PC-9 (cell line): ENCODE measurements at regions not wholly inside any gene's neighbourhood (a gene's known extent, or its start where the extent isn't known, plus 50 kb on each side); places are given as distances from the start of the nearest gene placed in this dataset.

ENCODE experiments used
- BruUV-seq: library from RNA; stranded (reverse); fragments of 400-500 nt; replicated peaks from 2 replicates; lab custom pipeline; 2021; lab: Mats Ljungman, UMichigan
- CTCF ChIA-PET: fragments of 300-600 bp; sonication (Branson Sonifier 250); formaldehyde crosslinking; loops from one replicate; lab custom pipeline; 2022; ENCODE audit warnings: antibody characterized with exemption; lab: Charles Lee
- POLR2A ChIA-PET: fragments of 300-600 bp; sonication (Branson Sonifier 250); formaldehyde crosslinking; loops from one replicate; lab custom pipeline; 2022; ENCODE audit warnings: antibody characterized with exemption; ENCODE audit not compliant: unreplicated experiment; lab: Charles Lee
- DNase-seq, 2 experiments: peaks; one replicate each; pipeline versions ENCODE4 v3.0.0 to v3.0.0-alpha.2; 2015 to 2022; ENCODE audit warnings: mixed read lengths in 1 of 2
- H2AFZ ChIP-seq: fragments of 200-600 bp; sonication (generic); 2 replicates; pipeline ENCODE4 v1.8.1; 2017; ENCODE audit warnings: antibody characterized with exemption
- H3F3A ChIP-seq: fragments of 200-600 bp; sonication (generic); 2 replicates; pipeline ENCODE4 v1.8.1; 2017; ENCODE audit warnings: antibody characterized with exemption, mild to moderate bottlenecking, low read depth; ENCODE audit not compliant: insufficient read depth
- H3K27ac ChIP-seq: fragments of 200-600 bp; sonication (generic); 2 replicates; pipeline ENCODE4 v1.6.1; 2016; ENCODE audit warnings: mixed run types
- H3K27me3 ChIP-seq: fragments of 200-600 bp; sonication (generic); 2 replicates; pipeline ENCODE4 v1.6.1; 2016; ENCODE audit warnings: low read depth, mixed run types; ENCODE audit not compliant: insufficient read depth
- H3K36me3 ChIP-seq: fragments of 200-600 bp; sonication (generic); 2 replicates; pipeline ENCODE4 v1.6.1; 2016; ENCODE audit warnings: low read depth, mixed run types
- H3K4me1 ChIP-seq: fragments of 200-600 bp; sonication (generic); replicated peaks from 2 replicates; pipeline ENCODE4 v1.6.1; 2016; ENCODE audit warnings: mixed run types; ENCODE audit not compliant: insufficient read depth
- H3K4me2 ChIP-seq: fragments of 200-600 bp; sonication (generic); 2 replicates; pipeline ENCODE4 v1.6.1; 2017; ENCODE audit warnings: mixed run types
- H3K4me3 ChIP-seq: fragments of 200-600 bp; sonication (generic); 2 replicates; pipeline ENCODE4 v1.6.1; 2016; ENCODE audit warnings: mixed run types
- H3K79me2 ChIP-seq: fragments of 200-600 bp; sonication (generic); 2 replicates; pipeline ENCODE4 v1.6.1; 2017; ENCODE audit warnings: low read depth, mixed run types
- H3K9me2 ChIP-seq: fragments of 200-600 bp; sonication (generic); 2 replicates; pipeline ENCODE4 v1.8.1; 2017; ENCODE audit warnings: mild to moderate bottlenecking; ENCODE audit not compliant: insufficient read depth
- H3K9me3 ChIP-seq: fragments of 200-600 bp; sonication (generic); 2 replicates; pipeline ENCODE4 v1.8.1; 2016; ENCODE audit warnings: low read depth; ENCODE audit not compliant: insufficient read depth
- H4K20me1 ChIP-seq: fragments of 200-600 bp; sonication (generic); 2 replicates; pipeline ENCODE4 v1.8.1; 2017; ENCODE audit not compliant: insufficient read depth
- CTCF ChIP-seq: fragments of 200-600 bp; sonication (generic); conservative IDR thresholded peaks from 2 replicates; pipeline ENCODE4 v1.6.1; 2017; ENCODE audit warnings: mixed run types, antibody characterized with exemption, mild to moderate bottlenecking, moderate library complexity
- EZH2 ChIP-seq: fragments of 200-600 bp; sonication (generic); IDR thresholded peaks from 2 replicates; pipeline ENCODE4 v1.8.0; 2017; ENCODE audit warnings: antibody characterized with exemption, low read depth
- intact Hi-C: fragments of 100-400 bp; cut with micrococcal nuclease; formaldehyde crosslinking; loops from one replicate; pipeline ENCODE4 v1.10.0; 2022; ENCODE audit not compliant: unreplicated experiment

DNA sequence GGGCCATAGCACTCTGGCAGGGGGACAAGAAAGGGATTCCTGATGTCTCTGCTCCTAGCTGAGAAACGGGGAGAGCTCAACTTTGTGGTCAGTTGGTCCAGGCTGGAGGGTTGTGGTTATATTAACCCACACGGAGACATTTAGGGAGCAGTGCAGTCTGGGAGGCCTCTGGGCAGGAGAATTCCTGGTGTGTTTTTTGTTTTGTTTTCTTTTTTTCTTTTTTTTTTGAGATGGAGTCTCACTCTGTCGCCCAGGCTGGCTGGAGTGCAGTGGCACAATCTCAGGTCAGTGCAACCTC lies 88.0 kb upstream of the SHISAL1 start:
- Histone ChIP-seq H3K4me2 (no peak overlapping the region), H3F3A (no peaks in the 10 kb centered on the region), H2AFZ (no peak overlapping the region), H3K27me3 (no peaks in the 10 kb centered on the region), H3K9me2 (no peaks in the 10 kb centered on the region), H3K27ac (no peak overlapping the region), H3K9me3 (no peaks in the 10 kb centered on the region), H3K4me3 (no peak overlapping the region), H3K36me3 (no peaks in the 10 kb centered on the region), H3K79me2 (no peaks in the 10 kb centered on the region), H4K20me1 (no peaks in the 10 kb centered on the region), H3K4me1 (no peaks in the 10 kb centered on the region)
- TF ChIP-seq CTCF, result no peak
- no peak for TF ChIP-seq EZH2
- intact Hi-C loops, result no loop called here
- CTCF ChIA-PET, result no interaction called here
- BruUV-seq, result no TSS peak
- no peak for DNase-seq
- POLR2A ChIA-PET, result no interaction called here

- intact Hi-C loops, result no loop called here
Measured at GRCh38 chr22:44399906-44400762, 87.4 kb upstream of the SHISAL1 start.

More at GRCh38 chr22:44399906-44400762, 87.4 kb upstream of the SHISAL1 start:
- Histone ChIP-seq H3K27me3 (no peaks in the 10 kb centered on the region), H4K20me1 (no peaks in the 10 kb centered on the region), H3K36me3 (no peaks in the 10 kb centered on the region), H3F3A (no peaks in the 10 kb centered on the region), H3K79me2 (no peaks in the 10 kb centered on the region), H3K9me3 (no peaks in the 10 kb centered on the region), H3K4me2 (no peak overlapping the region), H3K4me1 (no peaks in the 10 kb centered on the region), H3K4me3 (no peak overlapping the region), H3K27ac (no peak overlapping the region), H3K9me2 (no peaks in the 10 kb centered on the region), H2AFZ (no peak overlapping the region)
- no peak for TF ChIP-seq CTCF
- BruUV-seq, result no TSS peak
- no peak for DNase-seq
- ChIA-PET POLR2A (no interaction called here), CTCF (no interaction called here)
